GM12872 (cell line): ENCODE measurements at regions not wholly inside any gene's neighbourhood (a gene's known extent, or its start where the extent isn't known, plus 50 kb on each side); places are given as distances from the start of the nearest gene placed in this dataset.

Experiments
- TF ChIP-seq, protein P1 (sequence below): IDR thresholded peaks from 3 replicates; pipeline ENCODE4 v1.5.1; 2011; ENCODE audit warnings: low read depth, mild to moderate bottlenecking, low read length, moderate library complexity; ENCODE audit not compliant: insufficient read depth

- TF ChIP-seq, protein P1, sequence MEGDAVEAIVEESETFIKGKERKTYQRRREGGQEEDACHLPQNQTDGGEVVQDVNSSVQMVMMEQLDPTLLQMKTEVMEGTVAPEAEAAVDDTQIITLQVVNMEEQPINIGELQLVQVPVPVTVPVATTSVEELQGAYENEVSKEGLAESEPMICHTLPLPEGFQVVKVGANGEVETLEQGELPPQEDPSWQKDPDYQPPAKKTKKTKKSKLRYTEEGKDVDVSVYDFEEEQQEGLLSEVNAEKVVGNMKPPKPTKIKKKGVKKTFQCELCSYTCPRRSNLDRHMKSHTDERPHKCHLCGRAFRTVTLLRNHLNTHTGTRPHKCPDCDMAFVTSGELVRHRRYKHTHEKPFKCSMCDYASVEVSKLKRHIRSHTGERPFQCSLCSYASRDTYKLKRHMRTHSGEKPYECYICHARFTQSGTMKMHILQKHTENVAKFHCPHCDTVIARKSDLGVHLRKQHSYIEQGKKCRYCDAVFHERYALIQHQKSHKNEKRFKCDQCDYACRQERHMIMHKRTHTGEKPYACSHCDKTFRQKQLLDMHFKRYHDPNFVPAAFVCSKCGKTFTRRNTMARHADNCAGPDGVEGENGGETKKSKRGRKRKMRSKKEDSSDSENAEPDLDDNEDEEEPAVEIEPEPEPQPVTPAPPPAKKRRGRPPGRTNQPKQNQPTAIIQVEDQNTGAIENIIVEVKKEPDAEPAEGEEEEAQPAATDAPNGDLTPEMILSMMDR: no peak
Measured at GRCh38 chr3:19063936-19064335, 84.4 kb upstream of the KCNH8 start.

- TF ChIP-seq, protein P1: no peak
Measured at GRCh38 chr3:19060404-19060803, 87.9 kb upstream of the KCNH8 start.

GRCh38 chr3:19052874-19053273 lies 95.4 kb upstream of the KCNH8 start:
- TF ChIP-seq, protein P1: no peak

DNA sequence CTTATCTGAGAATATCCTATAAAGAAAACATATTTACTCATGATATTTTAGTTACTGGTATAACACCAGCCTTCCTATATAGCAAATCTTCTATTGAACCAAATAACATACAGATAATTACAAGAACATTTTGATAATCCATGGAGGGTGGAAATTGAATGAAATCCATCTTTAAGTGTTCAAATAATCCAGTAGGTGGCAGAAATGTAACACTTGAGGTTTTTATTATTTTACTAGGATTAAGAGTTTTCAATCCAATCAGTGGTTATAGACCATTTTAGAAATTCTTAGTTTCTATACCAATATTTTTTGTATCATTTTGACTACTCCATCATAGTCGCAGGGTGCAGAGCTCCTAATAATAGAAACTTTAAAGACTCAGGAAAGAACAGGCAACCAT lies 101.9 kb upstream of the KCNH8 start:
- TF ChIP-seq, protein P1: no peak

- TF ChIP-seq, protein P1: no peak
Measured at GRCh38 chr3:19030522-19030839, 117.8 kb upstream of the KCNH8 start.

GRCh38 chr3:19029837-19030521 lies 118.3 kb upstream of the KCNH8 start:
- TF ChIP-seq, protein P1: no peak

- TF ChIP-seq, protein P1: no peak
Measured at GRCh38 chr3:19025441-19025840, 122.9 kb upstream of the KCNH8 start.
